Smooth muscle cell (in vitro differentiated cells): ENCODE measurements at regions not wholly inside any gene's neighbourhood (a gene's known extent, or its start where the extent isn't known, plus 50 kb on each side); places are given as distances from the start of the nearest gene placed in this dataset.

Experiments
- DNase-seq: peaks from one replicate; lab custom pipeline; 2025; ENCODE audit not compliant: unreplicated experiment; lab: John Stamatoyannopoulos, UW
- H2AFZ ChIP-seq: fragments of 200-600 bp; sonication (generic); 2 replicates; pipeline ENCODE4 v1.6.0; 2016; ENCODE audit warnings: antibody characterized with exemption, low read depth, mild to moderate bottlenecking
- H3F3A ChIP-seq: fragments of 200-600 bp; sonication (generic); 2 replicates; pipeline ENCODE4 v1.6.0; 2017; ENCODE audit warnings: antibody characterized with exemption, low read depth
- H3K27ac ChIP-seq: fragments of 200-600 bp; sonication (generic); 2 replicates; pipeline ENCODE4 v1.5.1; 2016; ENCODE audit warnings: low read depth, mild to moderate bottlenecking
- H3K27me3 ChIP-seq: fragments of 200-600 bp; sonication (generic); 2 replicates; pipeline ENCODE4 v1.6.1; 2016; ENCODE audit warnings: low read depth, mild to moderate bottlenecking
- H3K36me3 ChIP-seq: fragments of 200-600 bp; sonication (generic); 2 replicates; pipeline ENCODE4 v1.5.1; 2016; ENCODE audit warnings: low read depth
- H3K4me1 ChIP-seq: fragments of 200-600 bp; sonication (generic); 2 replicates; pipeline ENCODE4 v1.5.1; 2016; ENCODE audit warnings: low read depth
- H3K4me2 ChIP-seq: fragments of 200-600 bp; sonication (generic); 2 replicates; pipeline ENCODE4 v1.6.0; 2016; ENCODE audit warnings: mild to moderate bottlenecking
- H3K4me3 ChIP-seq: fragments of 200-600 bp; sonication (generic); 2 replicates; pipeline ENCODE4 v1.5.1; 2016; ENCODE audit warnings: mild to moderate bottlenecking
- H3K79me2 ChIP-seq: fragments of 200-600 bp; sonication (generic); 2 replicates; pipeline ENCODE4 v1.6.0; 2016; ENCODE audit warnings: low read depth, mild to moderate bottlenecking
- H3K9ac ChIP-seq: fragments of 200-600 bp; sonication (generic); 2 replicates; pipeline ENCODE4 v1.6.0; 2016; ENCODE audit warnings: low read depth
- H3K9me3 ChIP-seq: fragments of 200-600 bp; sonication (generic); replicated peaks from 2 replicates; pipeline ENCODE4 v1.5.1; 2016; ENCODE audit warnings: low read depth
- H4K20me1 ChIP-seq: fragments of 200-600 bp; sonication (generic); 2 replicates; pipeline ENCODE4 v1.6.0; 2016; ENCODE audit warnings: low read depth
- CTCF ChIP-seq: fragments of 200-600 bp; sonication (generic); IDR thresholded peaks from 2 replicates; pipeline ENCODE4 v1.5.1; 2017; ENCODE audit warnings: borderline replicate concordance, mild to moderate bottlenecking, antibody characterized with exemption; ENCODE audit not compliant: insufficient read depth, poor library complexity, severe bottlenecking
- WGBS: methylation state at CpG from one replicate; pipeline ENCODE4 v1.1.7; 2016; ENCODE audit warnings: low lambda C conversion rate; 5-methylcytosine and 5-hydroxymethylcytosine counted together

- Histone ChIP-seq H3K36me3 (no peaks in the 10 kb centered on the region), H3K79me2 (no peaks in the 10 kb centered on the region), H4K20me1 (no peaks in the 10 kb centered on the region), H3K9ac (no peak overlapping the region), H2AFZ (no peak overlapping the region), H3K9me3 (no peaks in the 10 kb centered on the region), H3K27me3 (no peaks in the 10 kb centered on the region), H3K4me1 (peaks cover 3% of the 10 kb centered on the region), H3K27ac (no peak overlapping the region), H3K4me2 (no peak overlapping the region), H3K4me3 (no peak overlapping the region), H3F3A (no peaks in the 10 kb centered on the region)
- no peak for TF ChIP-seq CTCF
- WGBS = 90% methylated on average over 17 of the region's 17 CpGs
- no peak for DNase-seq
Observed at GRCh38 chr2:16093639-16094529, 153.5 kb downstream of the MYCN start.

- Histone ChIP-seq H3K27ac (no peak overlapping the region), H3K79me2 (no peaks in the 10 kb centered on the region), H3K4me1 (peaks cover 3% of the 10 kb centered on the region), H3K27me3 (no peaks in the 10 kb centered on the region), H3K4me3 (no peak overlapping the region), H3K36me3 (no peaks in the 10 kb centered on the region), H3K9me3 (no peaks in the 10 kb centered on the region), H4K20me1 (no peaks in the 10 kb centered on the region), H3F3A (no peaks in the 10 kb centered on the region), H3K4me2 (no peak overlapping the region), H3K9ac (no peak overlapping the region), H2AFZ (no peak overlapping the region)
- DNase-seq = no peak
- TF ChIP-seq CTCF = no peak
- 97% methylated on average over 13 of the region's 13 CpGs for WGBS
Observed at GRCh38 chr2:16092861-16093638, 152.7 kb downstream of the MYCN start.

DNA sequence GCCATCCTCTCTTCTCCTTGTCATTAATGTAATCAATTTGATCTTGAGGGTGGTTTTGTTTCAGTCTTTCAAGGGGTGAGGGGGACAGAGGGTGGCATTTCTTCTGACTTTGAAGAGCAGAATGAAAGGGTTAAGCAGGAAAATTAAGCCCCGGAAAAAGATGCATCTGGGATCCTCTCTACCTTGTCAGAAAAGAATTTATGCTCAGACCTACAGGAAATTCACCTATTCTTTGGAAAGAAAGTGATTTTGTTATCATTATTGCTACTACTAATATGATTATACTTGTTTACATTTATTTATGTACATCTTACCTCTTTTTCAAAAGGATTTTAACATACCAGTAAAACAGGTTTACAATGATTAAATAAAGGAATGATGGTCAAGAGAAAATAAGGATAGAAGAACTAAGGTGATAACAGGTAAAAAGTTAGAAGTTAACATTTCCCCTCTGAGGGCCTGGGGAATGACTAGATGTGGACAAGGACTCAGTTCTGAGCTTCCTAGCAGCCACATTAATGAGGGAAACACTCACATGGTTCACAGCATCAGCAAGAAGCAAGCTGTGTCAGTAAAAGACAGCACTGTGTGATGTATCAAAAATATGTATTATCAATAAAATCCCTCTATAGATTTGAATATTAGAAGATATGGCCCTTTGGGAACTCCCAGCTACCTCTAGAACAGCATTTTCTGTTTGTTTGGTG, 151.4 kb downstream of the MYCN start:
- Histone ChIP-seq H2AFZ (no peak overlapping the region), H3K4me2 (no peak overlapping the region), H3K4me1 (no peaks in the 10 kb centered on the region), H3K79me2 (no peaks in the 10 kb centered on the region), H3K4me3 (no peak overlapping the region), H3K27me3 (no peaks in the 10 kb centered on the region), H4K20me1 (no peaks in the 10 kb centered on the region), H3K9ac (no peak overlapping the region), H3K36me3 (no peaks in the 10 kb centered on the region), H3K27ac (no peak overlapping the region), H3F3A (no peaks in the 10 kb centered on the region), H3K9me3 (no peaks in the 10 kb centered on the region)
- no peak for DNase-seq
- WGBS = 83% methylated on average over 1 of the region's 1 CpG
- no peak for TF ChIP-seq CTCF
